A549 (cell line): ENCODE measurements at regions not wholly inside any gene's neighbourhood (a gene's known extent, or its start where the extent isn't known, plus 50 kb on each side); places are given as distances from the start of the nearest gene placed in this dataset.

ENCODE experiments used
- ATAC-seq, 2 experiments: fragments of 200-7000 bp in 1 of 2; fragments of >200 bp in 1 of 2; cut with Nextera tagmentation in 1 of 2; cut with Tn5 transposase in 1 of 2; 3 replicates each; pipeline versions ENCODE4 v1.8.0 to v1.9.1; 2018 to 2020; ENCODE audit warnings: mild to moderate bottlenecking in 1 of 2, moderate library complexity in 1 of 2
- CTCF ChIA-PET: fragments of 300-600 bp; sonication (Branson Sonifier 250); formaldehyde crosslinking; extraction: SDS; loops from one replicate; lab custom pipeline; 2021; ENCODE audit warnings: antibody characterized with exemption, inconsistent platforms; lab: Yijun Ruan, JAX
- POLR2A ChIA-PET: fragments of 350-600 bp; formaldehyde crosslinking; extraction: SDS; loops from one replicate; lab custom pipeline; 2021; ENCODE audit warnings: antibody characterized with exemption, inconsistent platforms; lab: Yijun Ruan, JAX
- DNase-seq, 2 experiments: peaks; one replicate each; pipeline versions ENCODE4 v3.0.0 to v3.0.0-alpha.2; 2011 to 2016; ENCODE audit warnings: low read depth in 1 of 2, low spot score in 1 of 2
- FAIRE-seq: peaks from 2 replicates; lab custom pipeline; 2011; peaks lifted over from hg19 to GRCh38; lab: Jason Lieb, UNC
- H3K27ac ChIP-seq, 2 experiments: fragments of >200 bp; sonication (Bioruptor Twin); formaldehyde crosslinking; 3 replicates each; pipeline ENCODE4 v1.5.1; 2016 to 2017
- H3K4me1 ChIP-seq: fragments of >200 bp; sonication (Bioruptor Twin); formaldehyde crosslinking; 3 replicates; pipeline ENCODE4 v1.6.1; 2016
- H3K4me2 ChIP-seq: fragments of >200 bp; sonication (Bioruptor Twin); formaldehyde crosslinking; 3 replicates; pipeline ENCODE4 v1.6.1; 2016
- H3K4me3 ChIP-seq: fragments of >200 bp; sonication (Bioruptor Twin); formaldehyde crosslinking; 3 replicates; pipeline ENCODE4 v1.5.1; 2016
- H3K9me3 ChIP-seq: fragments of >200 bp; sonication (Bioruptor Twin); formaldehyde crosslinking; 3 replicates; pipeline ENCODE4 v1.6.1; 2016
- BHLHE40 ChIP-seq: IDR thresholded peaks from 2 replicates; pipeline ENCODE4 v1.6.1; 2012; ENCODE audit warnings: low read depth, low read length, inconsistent platforms
- CEBPB ChIP-seq, 2 experiments: fragments of >200 bp in 1 of 2; sonication (Bioruptor Twin) in 1 of 2; formaldehyde crosslinking in 1 of 2; IDR thresholded peaks; 2 replicates each; pipeline ENCODE4 v1.6.1; 2012 to 2016
- CHD4 ChIP-seq: fragments of 200-600 bp; sonication (generic); IDR thresholded peaks from 2 replicates; pipeline ENCODE4 v1.6.1; 2016; ENCODE audit warnings: antibody characterized with exemption, mild to moderate bottlenecking, borderline replicate concordance
- CTCF ChIP-seq: fragments of >200 bp; sonication (Bioruptor Twin); formaldehyde crosslinking; IDR thresholded peaks from 3 replicates; pipeline ENCODE4 v1.5.1; 2016
- EHF ChIP-seq: fragments of 250-450 bp; sonication (Bioruptor Pico); IDR thresholded peaks from 2 replicates; pipeline ENCODE4 v1.5.0; 2020; ENCODE audit warnings: mild to moderate bottlenecking
- EHMT2 ChIP-seq: fragments of 200-600 bp; sonication (generic); IDR thresholded peaks from 2 replicates; pipeline ENCODE4 v1.6.1; 2016; ENCODE audit warnings: antibody characterized with exemption, low read depth, mild to moderate bottlenecking, moderate library complexity
- FOSB ChIP-seq: fragments of 250-450 bp; sonication (Bioruptor Pico); IDR thresholded peaks from 2 replicates; pipeline ENCODE4 v1.5.0; 2020; ENCODE audit warnings: mild to moderate bottlenecking, moderate library complexity
- HDAC2 ChIP-seq: fragments of 200-600 bp; sonication (generic); IDR thresholded peaks from 2 replicates; pipeline ENCODE4 v1.6.1; 2016
- HES2 ChIP-seq: fragments of >200 bp; sonication (Bioruptor Twin); formaldehyde crosslinking; IDR thresholded peaks from 2 replicates; pipeline ENCODE4 v1.6.1; 2016
- HEYL ChIP-seq: fragments of 250-450 bp; sonication (Bioruptor Pico); IDR thresholded peaks from 2 replicates; pipeline ENCODE4 v1.8.0; 2021; ENCODE audit warnings: mild to moderate bottlenecking, moderate library complexity
- HMGXB4 ChIP-seq: fragments of 250-450 bp; sonication (Bioruptor Pico); IDR thresholded peaks from 2 replicates; pipeline ENCODE4 v1.5.0; 2021; ENCODE audit warnings: mild to moderate bottlenecking, moderate library complexity, borderline replicate concordance
- HOXA7 ChIP-seq: fragments of 250-450 bp; sonication (Bioruptor Pico); IDR thresholded peaks from 2 replicates; pipeline ENCODE4 v1.5.0; 2020; ENCODE audit warnings: mild to moderate bottlenecking, moderate library complexity
- HOXB5 ChIP-seq: fragments of 250-450 bp; sonication (Bioruptor Pico); IDR thresholded peaks from 2 replicates; pipeline ENCODE4 v1.5.0; 2020; ENCODE audit warnings: mild to moderate bottlenecking, moderate library complexity
- KDM5A ChIP-seq: fragments of 200-600 bp; sonication (generic); IDR thresholded peaks from 2 replicates; pipeline ENCODE4 v1.6.1; 2016; ENCODE audit warnings: antibody characterized with exemption, mild to moderate bottlenecking
- MAFK ChIP-seq: fragments of 450-650 bp; IDR thresholded peaks from 2 replicates; pipeline ENCODE4 v1.6.1; 2014; ENCODE audit not compliant: partially characterized antibody
- MAX ChIP-seq: IDR thresholded peaks from 2 replicates; pipeline ENCODE4 v1.6.1; 2012
- MYC ChIP-seq: IDR thresholded peaks from 2 replicates; pipeline ENCODE4 v1.6.1; 2012; ENCODE audit warnings: mild to moderate bottlenecking, inconsistent platforms, low read length, improper control_type of control experiment, borderline replicate concordance
- NFE2L2 ChIP-seq: fragments of 150-350 bp; conservative IDR thresholded peaks from 2 replicates; pipeline ENCODE4 v1.6.1; 2014; ENCODE audit warnings: low read length
- NR3C1 ChIP-seq: fragments of >200 bp; sonication (Bioruptor Twin); formaldehyde crosslinking; IDR thresholded peaks from 3 replicates; pipeline ENCODE4 v1.6.1; 2017
- POLR2AphosphoS2 ChIP-seq: conservative IDR thresholded peaks from 2 replicates; pipeline ENCODE4 v1.6.1; 2012; ENCODE audit warnings: low read length, improper control_type of control experiment, inconsistent platforms
- RCOR1 ChIP-seq: fragments of 150-350 bp; IDR thresholded peaks from 2 replicates; pipeline ENCODE4 v1.6.1; 2014; ENCODE audit warnings: antibody characterized with exemption, low read length, low read depth
- SMC3 ChIP-seq: fragments of >200 bp; sonication (Bioruptor Twin); formaldehyde crosslinking; IDR thresholded peaks from 3 replicates; pipeline ENCODE4 v1.6.1; 2018; ENCODE audit warnings: inconsistent platforms
- ZFP36 ChIP-seq: fragments of 450-650 bp; IDR thresholded peaks from 2 replicates; pipeline ENCODE4 v1.6.1; 2014; ENCODE audit warnings: borderline replicate concordance; ENCODE audit not compliant: partially characterized antibody
- ZNF302 ChIP-seq: fragments of 250-450 bp; sonication (Bioruptor Pico); IDR thresholded peaks from 2 replicates; pipeline ENCODE4 v1.9.0; 2021; ENCODE audit warnings: inconsistent platforms, mild to moderate bottlenecking, moderate library complexity
- WGBS: methylation state at CpG from one replicate; pipeline ENCODE4 v1.1.6; 2017; ENCODE audit errors: missing lambda C conversion rate; 5-methylcytosine and 5-hydroxymethylcytosine counted together
- TF ChIP-seq, protein P1 (sequence below): fragments of 250-450 bp; sonication (Bioruptor Pico); IDR thresholded peaks from 2 replicates; pipeline ENCODE4 v1.5.0; 2020; ENCODE audit warnings: low read depth, mild to moderate bottlenecking, moderate library complexity

GRCh38 chr2:217356781-217357180, 496.9 kb upstream of the TNP1 start:
- Histone ChIP-seq H3K27ac (no peak overlapping the region), H3K4me2 (no peak overlapping the region), H3K9me3 (no peaks in the 10 kb centered on the region), H3K4me1 (peaks cover 24% of the 10 kb centered on the region), H3K4me3 (no peak overlapping the region)
- TF ChIP-seq CTCF (no peak), MYC (no peak), HES2 (no peak)
- ChIA-PET CTCF (no interaction called here), POLR2A (no interaction called here)
- FAIRE-seq (no peak), ATAC-seq (no peak), DNase-seq (no peak)
- WGBS, result 73% methylated on average over 7 of the region's 7 CpGs

GRCh38 chr2:217356142-217356541, 496.3 kb upstream of the TNP1 start:
- Histone ChIP-seq H3K4me2 (no peak overlapping the region), H3K4me3 (no peak overlapping the region), H3K9me3 (no peaks in the 10 kb centered on the region), H3K27ac (no peak overlapping the region), H3K4me1 (peaks cover 18% of the 10 kb centered on the region)
- TF ChIP-seq HDAC2, result no peak
- no peak for TF ChIP-seq MAX
- no peak for TF ChIP-seq POLR2AphosphoS2
- TF ChIP-seq CHD4, result no peak
- TF ChIP-seq SMC3, result no peak
- no peak for TF ChIP-seq ZFP36
- TF ChIP-seq CEBPB (IDR thresholded peaks at IDR 0.05), result no peak
- TF ChIP-seq NR3C1, result no peak
- TF ChIP-seq KDM5A, result no peak
- no peak for TF ChIP-seq HEYL (CRISPR knock-in tag)
- TF ChIP-seq HOXA7 (CRISPR knock-in tag), result no peak
- ATAC-seq, result no peak
- WGBS, result 82% methylated on average over 1 of the region's 1 CpG
- CTCF ChIA-PET, result no interaction called here
- POLR2A ChIA-PET, result no interaction called here
- no peak for FAIRE-seq
- DNase-seq, result no peak

DNA sequence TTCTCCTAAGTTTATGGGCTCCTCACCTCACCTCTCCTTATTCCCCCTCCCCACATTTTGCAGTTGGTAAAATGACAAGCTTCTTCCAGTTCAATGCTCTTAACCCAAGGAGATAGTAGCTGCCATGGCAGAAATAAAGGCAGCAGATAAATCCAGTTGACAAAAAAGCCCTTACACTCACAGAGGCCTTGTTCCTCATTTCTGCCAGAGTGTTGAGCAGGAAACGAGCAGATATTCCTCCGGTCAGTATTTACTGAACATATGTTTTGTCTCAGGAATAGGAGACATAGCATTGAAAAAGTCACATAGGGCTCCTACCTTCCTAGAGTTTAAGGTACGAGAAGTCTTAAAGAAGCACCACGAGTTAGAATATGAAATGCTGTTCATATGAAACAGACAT, 493.7 kb upstream of the TNP1 start:
- POLR2A ChIA-PET, result no interaction called here

DNA sequence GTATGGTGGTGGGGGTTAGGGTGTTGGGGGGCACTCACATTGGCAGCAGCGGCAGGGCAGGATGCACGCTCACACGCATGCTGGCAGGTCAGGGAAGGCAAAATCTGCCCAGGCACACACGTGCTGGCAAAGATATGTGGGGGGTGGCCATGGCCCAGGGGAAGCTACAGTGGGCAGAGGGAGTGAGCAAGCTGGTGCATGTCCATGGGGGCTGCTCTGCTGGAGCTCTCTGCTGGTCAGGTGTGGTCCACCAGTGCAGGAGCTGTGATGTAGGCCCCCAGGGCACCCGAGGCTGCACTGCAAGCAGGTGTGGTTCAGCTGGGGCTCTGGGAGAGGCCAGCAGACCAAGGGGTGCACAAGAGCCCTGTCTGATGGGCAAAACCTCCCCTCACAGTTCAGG, 491.5 kb upstream of the TNP1 start:
- ATAC-seq (no peak), FAIRE-seq (no peak), DNase-seq (no peak)
- Histone ChIP-seq H3K4me1 (no peaks in the 10 kb centered on the region), H3K4me3 (no peak overlapping the region), H3K4me2 (no peak overlapping the region), H3K9me3 (no peaks in the 10 kb centered on the region), H3K27ac (no peak overlapping the region)
- ChIA-PET POLR2A (no interaction called here), CTCF (no interaction called here)
- 37% methylated on average over 5 of the region's 5 CpGs for WGBS
- TF ChIP-seq RCOR1 (no peak), FOSB (CRISPR knock-in tag) (no peak), HOXB5 (no peak), MAFK (no peak), EHF (CRISPR knock-in tag) (no peak), EHMT2 (no peak), NFE2L2 (no peak), CEBPB (IDR thresholded peaks at IDR 0.05) (no peak), HMGXB4 (CRISPR knock-in tag) (no peak)
- TF ChIP-seq, protein P1, sequence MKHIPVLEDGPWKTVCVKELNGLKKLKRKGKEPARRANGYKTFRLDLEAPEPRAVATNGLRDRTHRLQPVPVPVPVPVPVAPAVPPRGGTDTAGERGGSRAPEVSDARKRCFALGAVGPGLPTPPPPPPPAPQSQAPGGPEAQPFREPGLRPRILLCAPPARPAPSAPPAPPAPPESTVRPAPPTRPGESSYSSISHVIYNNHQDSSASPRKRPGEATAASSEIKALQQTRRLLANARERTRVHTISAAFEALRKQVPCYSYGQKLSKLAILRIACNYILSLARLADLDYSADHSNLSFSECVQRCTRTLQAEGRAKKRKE (CRISPR knock-in tag), result no peak

More for the DNA sequence above, 493.7 kb upstream of the TNP1 start:
- Histone ChIP-seq H3K9me3 (no peaks in the 10 kb centered on the region), H3K27ac (no peak overlapping the region), H3K4me1 (peaks cover 5% of the 10 kb centered on the region; the same call in 2 of the 3 replicates), H3K4me3 (no peak overlapping the region), H3K4me2 (no peak overlapping the region)
- DNase-seq, result no peak
- ATAC-seq, result no peak
- CTCF ChIA-PET, result interaction anchor here (0.6 kb wide), 1 partner anchor 85 kb away, joined by 3 read pairs; no protein-coding TSS in a partner anchor
- FAIRE-seq, result no peak
- WGBS, result 74% methylated on average over 4 of the region's 4 CpGs
- TF ChIP-seq BHLHE40 (no peak), ZNF302 (CRISPR knock-in tag) (no peak), NFE2L2 (no peak)
